Gastroesophageal sphincter (tissue), 3 donors: ENCODE measurements at regions not wholly inside any gene's neighbourhood (a gene's known extent, or its start where the extent isn't known, plus 50 kb on each side); places are given as distances from the start of the nearest gene placed in this dataset.

ENCODE experiments used
- CTCF ChIP-seq, 4 experiments: fragments of 200-600 bp in 2 of 4; fragments of 450-650 bp in 2 of 4; sonication (generic) in 1 of 4; IDR thresholded peaks; one replicate each; pipeline ENCODE4 v1.5.1; 2017 to 2019; ENCODE audit warnings: antibody characterized with exemption in 4 of 4, mild to moderate bottlenecking in 2 of 4, moderate library complexity in 2 of 4
- EP300 ChIP-seq: sonication (generic); formaldehyde crosslinking; IDR thresholded peaks from one replicate; pipeline ENCODE4 v1.6.1; 2017; ENCODE audit warnings: antibody characterized with exemption, mild to moderate bottlenecking
- POLR2A ChIP-seq, 2 donors: fragments of 450-650 bp; IDR thresholded peaks; one replicate each; pipeline ENCODE4 v1.6.1; 2017; ENCODE audit warnings: antibody characterized with exemption in 2 of 2, mild to moderate bottlenecking in 2 of 2, moderate library complexity in 1 of 2

- no peak for TF ChIP-seq CTCF (IDR thresholded peaks at IDR 0.05)
- no peak for TF ChIP-seq EP300
- no peak for TF ChIP-seq POLR2A (IDR thresholded peaks at IDR 0.05)
Observed at GRCh38 chr14:101134851-101135433, 231.4 kb upstream of the RTL1 start.
